IMR-90 (cell line): ENCODE measurements at regions not wholly inside any gene's neighbourhood (a gene's known extent, or its start where the extent isn't known, plus 50 kb on each side); places are given as distances from the start of the nearest gene placed in this dataset.

ENCODE experiments used
- BHLHE40 ChIP-seq: fragments of 150-350 bp; IDR thresholded peaks from 2 replicates; pipeline ENCODE4 v1.6.1; 2016; ENCODE audit warnings: mild to moderate bottlenecking, low read depth, low read length
- CEBPB ChIP-seq: IDR thresholded peaks from 2 replicates; pipeline ENCODE4 v1.6.1; 2012; ENCODE audit warnings: low read depth, low read length, improper control_type of control experiment
- CTCF ChIP-seq: conservative IDR thresholded peaks from 2 replicates; pipeline ENCODE4 v1.5.1; 2012; ENCODE audit warnings: mild to moderate bottlenecking, low read depth, low read length, improper control_type of control experiment
- ELK1 ChIP-seq: fragments of 150-350 bp; IDR thresholded peaks from 2 replicates; pipeline ENCODE4 v1.6.1; 2016; ENCODE audit warnings: low read depth, mild to moderate bottlenecking, low read length, moderate library complexity, borderline replicate concordance
- NFE2L2 ChIP-seq: fragments of 150-350 bp; IDR thresholded peaks from 2 replicates; pipeline ENCODE4 v1.6.1; 2016; ENCODE audit warnings: low read depth, mild to moderate bottlenecking, low read length
- POLR2A ChIP-seq: IDR thresholded peaks from 2 replicates; pipeline ENCODE4 v1.6.1; 2012; ENCODE audit warnings: mild to moderate bottlenecking, low read depth, low read length

DNA sequence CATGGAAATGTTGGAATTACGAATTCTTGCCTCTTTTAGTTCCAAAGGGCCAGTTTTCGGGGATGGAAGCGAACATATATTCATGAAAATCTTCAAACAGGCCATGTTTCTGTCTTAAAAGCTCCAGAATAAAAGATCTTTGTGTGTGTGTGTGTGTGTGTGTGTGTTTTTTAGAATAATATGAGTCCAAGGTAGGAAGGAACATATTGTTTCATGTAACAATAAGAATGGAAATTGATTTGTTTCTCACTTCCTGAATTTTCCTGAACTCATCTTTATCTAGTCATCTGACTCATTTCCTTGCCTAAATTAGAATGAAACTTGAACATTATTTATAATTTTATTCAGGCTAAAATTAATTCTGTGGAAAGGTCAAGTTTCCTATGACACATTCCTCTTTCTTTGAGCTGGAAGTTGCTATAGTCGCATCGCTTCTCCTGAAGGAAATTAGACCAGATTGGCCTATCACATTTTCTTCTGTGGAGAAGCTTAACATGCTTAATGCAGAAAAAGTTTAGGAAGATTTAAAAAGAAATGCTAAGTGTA is 805.1 kb upstream of the ADAMTS5 start:
- no peak for TF ChIP-seq ELK1
- TF ChIP-seq BHLHE40: no peak
- no peak for TF ChIP-seq CTCF
- TF ChIP-seq POLR2A: no peak
- TF ChIP-seq NFE2L2: no peak
- no peak for TF ChIP-seq CEBPB
